ENCODE measurements at regions not wholly inside any gene's neighbourhood (a gene's known extent, or its start where the extent isn't known, plus 50 kb on each side); places are given as distances from the start of the nearest gene placed in this dataset.

DNA sequence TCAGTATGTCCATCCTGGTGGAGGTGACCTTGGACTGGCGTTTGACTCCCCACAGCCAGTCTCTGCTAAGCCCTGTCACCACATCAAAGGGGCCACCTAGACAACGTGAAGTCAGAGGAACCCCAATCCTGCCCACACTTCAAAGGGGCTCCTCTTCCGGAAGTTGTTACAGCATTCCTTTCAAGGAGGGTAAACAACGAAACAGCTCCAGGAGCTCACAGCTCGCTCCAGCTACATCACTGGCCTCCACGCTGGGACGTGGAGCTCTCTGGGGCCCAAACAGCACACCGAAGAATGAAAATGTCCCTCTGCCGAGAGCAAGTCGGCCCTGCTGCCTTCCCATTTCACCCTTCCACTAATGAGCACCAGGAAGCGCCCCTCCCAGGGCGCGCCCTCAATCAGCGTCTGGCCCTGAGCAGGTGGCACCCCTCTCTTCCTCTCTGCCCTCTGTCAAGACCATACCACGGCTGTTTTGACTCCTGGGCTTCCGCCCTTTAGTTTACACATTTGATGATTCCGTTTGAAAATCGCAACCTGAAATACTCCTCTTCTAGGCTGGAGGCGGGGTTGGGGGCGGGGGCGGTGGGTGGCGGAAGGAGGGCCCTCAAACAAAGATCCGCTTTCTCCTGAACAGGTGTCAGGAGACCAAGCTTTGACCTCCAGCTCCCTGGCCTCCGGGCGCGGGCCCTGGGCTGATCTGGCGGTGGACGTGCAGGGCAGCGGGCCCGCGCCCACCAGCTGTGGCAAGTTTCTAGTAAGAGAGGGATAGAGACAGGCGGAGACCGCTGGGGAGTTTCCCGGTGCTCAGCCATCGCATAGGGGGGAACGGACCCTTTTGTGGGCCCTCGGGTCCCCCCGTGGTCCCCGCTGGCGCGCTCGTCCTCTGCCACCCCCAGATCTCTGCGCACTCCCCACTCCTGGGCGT lies 53.1 kb upstream of the KDM7A start (continued):
- TF ChIP-seq ZNF749 (CRISPR knock-in tag; IDR thresholded peaks at IDR 0.05; ENCODE audit: borderline replicate concordance) (0 out of 2 replicates have a peak, but pooled peaks have one; percentile 50), ZNF777 (CRISPR knock-in tag; IDR thresholded peaks at IDR 0.05) (no peak; the same call in 1 of the 2 replicates), CCAR2 (optimal IDR thresholded peaks at IDR 0.05; ENCODE audit: low read depth, low read length) (peak; percentile 28), MTA1 (CRISPR knock-in tag; IDR thresholded peaks at IDR 0.05; ENCODE audit: borderline replicate concordance) (peak; percentile 67), SALL2 (CRISPR knock-in tag; IDR thresholded peaks at IDR 0.05) (peak; percentile 91; the same call in 1 of the 2 replicates), SP1 (IDR thresholded peaks at IDR 0.05) (no peak), SP1 (CRISPR knock-in tag; IDR thresholded peaks at IDR 0.05) (peak; percentile 74), SIN3A (IDR thresholded peaks at IDR 0.05; ENCODE audit: borderline replicate concordance, low read depth, low read length) (no peak), E2F5 (CRISPR knock-in tag; conservative IDR thresholded peaks at IDR 0.05) (0 out of 2 replicates have a peak, but pooled peaks have one; percentile 30), ZNF816 (CRISPR knock-in tag; IDR thresholded peaks at IDR 0.05; ENCODE audit: borderline replicate concordance) (0 out of 2 replicates have a peak, but pooled peaks have one; percentile 17), FOXA3 (CRISPR knock-in tag; IDR thresholded peaks at IDR 0.05) (peak; percentile 97), CERS6 (CRISPR knock-in tag; IDR thresholded peaks at IDR 0.05) (no peak), TCF12 (IDR thresholded peaks at IDR 0.05) (no peak), TCF12 (CRISPR knock-in tag; IDR thresholded peaks at IDR 0.05) (peak; percentile 78), ZNF577 (CRISPR knock-in tag; IDR thresholded peaks at IDR 0.05; ENCODE audit: borderline replicate concordance, low read depth) (no peak), ZNF652 (CRISPR knock-in tag; IDR thresholded peaks at IDR 0.05; ENCODE audit: borderline replicate concordance, low read depth) (no peak), KDM4B (CRISPR knock-in tag; IDR thresholded peaks at IDR 0.05) (peak; percentile 80), HES4 (CRISPR knock-in tag; IDR thresholded peaks at IDR 0.05; ENCODE audit: borderline replicate concordance) (no peak), ZNF354B (CRISPR knock-in tag; IDR thresholded peaks at IDR 0.05) (0 out of 2 replicates have a peak, but pooled peaks have one; percentile 55), ZNF800 (CRISPR knock-in tag; IDR thresholded peaks at IDR 0.05) (peak; percentile 63; the same call in 1 of the 2 replicates), NFYB (CRISPR knock-in tag; IDR thresholded peaks at IDR 0.05) (peak; percentile 53), CBX2 (IDR thresholded peaks at IDR 0.05; ENCODE audit: low read depth, low read length) (no peak), CBX2 (CRISPR knock-in tag; IDR thresholded peaks at IDR 0.05; ENCODE audit: low read depth) (no peak), ASH2L (IDR thresholded peaks at IDR 0.05; ENCODE audit: insufficient read length, low read depth, low read length) (peak; percentile 87)
- TF ChIP-seq, protein P1, sequence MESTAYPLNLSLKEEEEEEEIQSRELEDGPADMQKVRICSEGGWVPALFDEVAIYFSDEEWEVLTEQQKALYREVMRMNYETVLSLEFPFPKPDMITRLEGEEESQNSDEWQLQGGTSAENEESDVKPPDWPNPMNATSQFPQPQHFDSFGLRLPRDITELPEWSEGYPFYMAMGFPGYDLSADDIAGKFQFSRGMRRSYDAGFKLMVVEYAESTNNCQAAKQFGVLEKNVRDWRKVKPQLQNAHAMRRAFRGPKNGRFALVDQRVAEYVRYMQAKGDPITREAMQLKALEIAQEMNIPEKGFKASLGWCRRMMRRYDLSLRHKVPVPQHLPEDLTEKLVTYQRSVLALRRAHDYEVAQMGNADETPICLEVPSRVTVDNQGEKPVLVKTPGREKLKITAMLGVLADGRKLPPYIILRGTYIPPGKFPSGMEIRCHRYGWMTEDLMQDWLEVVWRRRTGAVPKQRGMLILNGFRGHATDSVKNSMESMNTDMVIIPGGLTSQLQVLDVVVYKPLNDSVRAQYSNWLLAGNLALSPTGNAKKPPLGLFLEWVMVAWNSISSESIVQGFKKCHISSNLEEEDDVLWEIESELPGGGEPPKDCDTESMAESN (CRISPR knock-in tag; conservative IDR thresholded peaks at IDR 0.05): peak; percentile 79; the same call in 1 of the 2 replicates

All from HepG2 (cell line).